H1 (cell line): ENCODE measurements at regions not wholly inside any gene's neighbourhood (a gene's known extent, or its start where the extent isn't known, plus 50 kb on each side); places are given as distances from the start of the nearest gene placed in this dataset.

Experiments used
- BACH1 ChIP-seq: IDR thresholded peaks from 2 replicates; pipeline ENCODE4 v1.6.1; 2012; ENCODE audit warnings: low read length, improper control_type of control experiment
- CEBPB ChIP-seq: IDR thresholded peaks from 2 replicates; pipeline ENCODE4 v1.6.1; 2012; ENCODE audit warnings: low read depth, low read length
- CREB1 ChIP-seq: IDR thresholded peaks from 2 replicates; pipeline ENCODE4 v1.6.1; 2012; ENCODE audit warnings: inconsistent platforms
- EZH2 ChIP-seq: fragments of 200-600 bp; sonication (generic); IDR thresholded peaks from 2 replicates; pipeline ENCODE4 v1.7.1; 2012; ENCODE audit warnings: low read depth, mild to moderate bottlenecking, moderate library complexity, low read length, inconsistent platforms; ENCODE audit not compliant: severe bottlenecking
- GTF2F1 ChIP-seq: IDR thresholded peaks from 2 replicates; pipeline ENCODE4 v1.6.1; 2012; ENCODE audit warnings: low read depth, low read length, improper control_type of control experiment, borderline replicate concordance
- HDAC6 ChIP-seq: IDR thresholded peaks from one replicate; pipeline ENCODE4 v1.7.1; 2012; ENCODE audit warnings: low read depth, mild to moderate bottlenecking, inconsistent platforms, low read length, moderate library complexity
- JUND ChIP-seq: IDR thresholded peaks from 2 replicates; pipeline ENCODE4 v1.6.1; 2011; ENCODE audit warnings: mild to moderate bottlenecking, improper control_type of control experiment, low read length
- KDM5A ChIP-seq: fragments of 200-600 bp; IDR thresholded peaks from 2 replicates; pipeline ENCODE4 v1.7.1; 2012; ENCODE audit warnings: mild to moderate bottlenecking, low read length, inconsistent platforms, mixed read lengths
- POLR2AphosphoS5 ChIP-seq: IDR thresholded peaks from 2 replicates; pipeline ENCODE4 v1.6.1; 2011; ENCODE audit warnings: low read depth, low read length
- RAD21 ChIP-seq, 2 experiments: IDR thresholded peaks in 1 of 2; conservative IDR thresholded peaks in 1 of 2; 2 replicates each; pipeline ENCODE4 v1.6.1; 2011; ENCODE audit warnings: low read depth in 2 of 2, low read length in 2 of 2, improper control_type of control experiment in 1 of 2, inconsistent platforms in 1 of 2, mild to moderate bottlenecking in 1 of 2, moderate library complexity in 1 of 2
- RXRA ChIP-seq: IDR thresholded peaks from 2 replicates; pipeline ENCODE4 v1.6.1; 2011; ENCODE audit warnings: low read depth, mild to moderate bottlenecking, low read length, moderate library complexity; ENCODE audit not compliant: insufficient read depth
- SIN3A ChIP-seq, 2 experiments: IDR thresholded peaks in 1 of 2; conservative IDR thresholded peaks in 1 of 2; 2 replicates each; pipeline ENCODE4 v1.6.1; 2011 to 2012; ENCODE audit warnings: low read length in 2 of 2, improper control_type of control experiment in 1 of 2, low read depth in 1 of 2, mild to moderate bottlenecking in 1 of 2
- SP2 ChIP-seq: IDR thresholded peaks from 2 replicates; pipeline ENCODE4 v1.6.1; 2012; ENCODE audit warnings: mild to moderate bottlenecking, low read length, inconsistent platforms
- TF ChIP-seq, protein P1 (sequence below), 3 experiments: IDR thresholded peaks; 1 replicate in 2 of 3; 2 replicates in 1 of 3; pipeline versions ENCODE4 v1.5.1 to v1.6.1; 2011; ENCODE audit warnings: low read length in 3 of 3, mild to moderate bottlenecking in 3 of 3, inconsistent platforms in 2 of 3, low read depth in 1 of 3, moderate library complexity in 1 of 3; ENCODE audit not compliant: insufficient read depth in 1 of 3; ENCODE audit errors: control extremely low read depth in 1 of 3

DNA sequence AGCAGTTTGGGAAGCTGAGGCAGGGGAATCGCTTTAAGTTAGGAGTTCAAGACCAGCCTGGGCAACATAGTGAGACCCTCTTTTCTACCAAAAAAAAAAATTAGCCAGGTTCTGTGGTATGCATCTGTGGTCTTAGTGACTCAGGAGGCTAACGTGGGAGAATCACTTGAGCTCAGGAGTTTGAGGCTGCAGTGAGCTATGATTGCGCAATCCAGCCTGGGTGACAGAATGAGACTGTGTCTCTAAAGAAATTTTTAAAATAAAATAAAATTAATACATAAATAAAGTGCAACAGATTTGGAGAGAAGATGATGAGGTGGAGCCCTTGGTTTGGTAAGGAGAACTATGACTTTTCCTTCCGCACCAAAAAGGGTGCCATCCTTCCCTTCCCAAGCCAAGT lies 436.9 kb downstream of the NLGN4X start:
- TF ChIP-seq CREB1 (no peak), KDM5A (no peak), POLR2AphosphoS5 (no peak), GTF2F1 (no peak), BACH1 (no peak), CEBPB (peak; percentile 93), SIN3A (conservative IDR thresholded peaks at IDR 0.05 in 1 of 2, IDR thresholded peaks at IDR 0.05 in 1 of 2; ENCODE audit: low read depth in 1 of 2, low read length in 2 of 2) (no peak), HDAC6 (no peak), RXRA (no peak), RAD21 (IDR thresholded peaks at IDR 0.05 in 1 of 2, conservative IDR thresholded peaks at IDR 0.05 in 1 of 2; ENCODE audit: low read depth in 2 of 2, low read length in 2 of 2) (no peak), EZH2 (no peak), SP2 (no peak), JUND (no peak)
- TF ChIP-seq, protein P1, sequence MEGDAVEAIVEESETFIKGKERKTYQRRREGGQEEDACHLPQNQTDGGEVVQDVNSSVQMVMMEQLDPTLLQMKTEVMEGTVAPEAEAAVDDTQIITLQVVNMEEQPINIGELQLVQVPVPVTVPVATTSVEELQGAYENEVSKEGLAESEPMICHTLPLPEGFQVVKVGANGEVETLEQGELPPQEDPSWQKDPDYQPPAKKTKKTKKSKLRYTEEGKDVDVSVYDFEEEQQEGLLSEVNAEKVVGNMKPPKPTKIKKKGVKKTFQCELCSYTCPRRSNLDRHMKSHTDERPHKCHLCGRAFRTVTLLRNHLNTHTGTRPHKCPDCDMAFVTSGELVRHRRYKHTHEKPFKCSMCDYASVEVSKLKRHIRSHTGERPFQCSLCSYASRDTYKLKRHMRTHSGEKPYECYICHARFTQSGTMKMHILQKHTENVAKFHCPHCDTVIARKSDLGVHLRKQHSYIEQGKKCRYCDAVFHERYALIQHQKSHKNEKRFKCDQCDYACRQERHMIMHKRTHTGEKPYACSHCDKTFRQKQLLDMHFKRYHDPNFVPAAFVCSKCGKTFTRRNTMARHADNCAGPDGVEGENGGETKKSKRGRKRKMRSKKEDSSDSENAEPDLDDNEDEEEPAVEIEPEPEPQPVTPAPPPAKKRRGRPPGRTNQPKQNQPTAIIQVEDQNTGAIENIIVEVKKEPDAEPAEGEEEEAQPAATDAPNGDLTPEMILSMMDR (IDR thresholded peaks at IDR 0.05; ENCODE audit: control extremely low read depth in 1 of 3, insufficient read depth in 1 of 3, low read depth in 1 of 3, low read length in 3 of 3): no peak
